ENCODE measurements at regions not wholly inside any gene's neighbourhood (a gene's known extent, or its start where the extent isn't known, plus 50 kb on each side); places are given as distances from the start of the nearest gene placed in this dataset.
"Not testable (repeated sequence)": the region's sequence is repeated elsewhere in the genome, so short reads cannot be mapped to it uniquely, and the experiment has no call there.

GRCh38 chr4:87716371-87717265 is 66.5 kb downstream of the DMP1 start:
- ATAC-seq (peak; percentile 75), DNase-seq (ENCODE audit: low spot score) (no peak)

DNA sequence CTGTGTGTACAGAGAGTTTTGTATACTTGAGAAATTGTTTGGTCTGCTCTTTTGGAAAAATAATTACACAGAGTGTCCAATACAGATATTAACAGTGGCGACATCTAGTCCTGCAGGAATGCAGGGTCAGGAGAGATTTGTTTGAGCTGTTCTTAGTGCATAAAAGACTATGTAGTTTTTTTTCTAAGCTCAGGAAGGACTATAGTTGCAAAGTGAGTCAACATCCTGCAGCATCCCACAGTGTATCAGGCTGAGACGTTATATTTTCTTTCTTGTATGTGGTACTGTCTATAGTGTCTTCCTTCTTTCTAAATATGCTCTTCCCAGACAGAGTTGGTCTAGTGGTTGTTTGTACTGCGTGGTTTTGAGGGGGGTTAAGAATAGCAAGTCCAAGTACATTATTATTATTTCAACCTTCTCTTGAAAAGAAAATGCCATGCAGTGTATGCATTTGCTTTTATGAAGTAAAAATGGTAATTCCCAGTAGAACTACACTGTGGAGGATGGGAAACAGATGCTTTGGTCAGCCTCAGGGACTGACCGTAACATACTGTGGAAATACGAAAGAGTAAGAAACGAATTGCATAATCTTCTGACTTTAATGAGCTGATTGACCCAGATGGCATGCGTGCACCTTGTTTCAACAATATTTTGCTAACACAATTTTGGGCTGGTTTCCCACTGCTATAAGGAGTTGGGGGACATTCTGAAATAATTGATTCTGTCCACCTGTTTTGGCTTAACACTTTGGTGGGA is 67.4 kb downstream of the DMP1 start:
- DNase-seq (ENCODE audit: low spot score) (no peak), ATAC-seq (peak; percentile 20)

GRCh38 chr4:87718217-87718835 is 68.2 kb downstream of the DMP1 start:
- ATAC-seq (no peak), DNase-seq (ENCODE audit: low spot score) (no peak)

- peak; percentile 59 for ATAC-seq
- no peak for DNase-seq (ENCODE audit: low spot score)
These were observed 70.1 kb downstream of the DMP1 start for GRCh38 chr4:87720094-87720691.

GRCh38 chr4:87725287-87725686 is 74.1 kb upstream of the IBSP start:
- DNase-seq (ENCODE audit: low spot score); ATAC-seq: not testable (repeated sequence)

DNA sequence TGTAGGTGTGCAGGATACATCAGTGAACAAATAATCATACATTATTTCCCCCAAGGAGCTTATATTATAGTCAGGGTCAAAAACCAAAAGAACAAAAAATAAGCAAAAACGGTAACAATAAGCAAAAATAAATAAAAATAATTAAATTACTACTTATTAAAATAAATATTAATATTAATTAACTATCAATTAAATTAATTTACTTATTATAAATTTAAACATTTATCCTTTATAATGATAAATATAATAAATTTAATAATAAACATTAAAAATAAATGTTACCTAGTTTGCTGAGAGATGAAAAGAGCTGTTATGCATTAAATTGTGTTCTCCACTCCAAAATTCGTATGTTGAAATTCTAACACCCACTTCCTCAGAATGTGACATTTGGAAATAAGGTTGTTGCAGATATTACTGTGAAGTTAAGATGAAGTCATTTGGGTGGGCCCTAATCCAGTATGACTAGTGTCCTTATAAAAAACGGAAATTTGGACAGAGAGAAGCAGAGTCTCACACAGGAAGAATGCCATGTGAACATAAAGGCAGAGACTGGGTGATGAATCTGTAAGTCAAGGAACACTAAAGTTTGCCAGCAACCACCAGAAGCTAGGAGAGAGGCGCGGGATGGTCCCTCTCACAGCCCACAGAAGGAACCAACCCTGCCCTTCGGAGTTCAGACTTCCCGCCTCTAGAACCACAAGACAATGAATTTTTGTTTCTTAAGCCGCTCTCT is 67.2 kb upstream of the IBSP start:
- ATAC-seq (no peak), DNase-seq (ENCODE audit: low spot score) (no peak)

- DNase-seq (ENCODE audit: low spot score): no peak
- no peak for ATAC-seq
These were observed 65.3 kb upstream of the IBSP start for GRCh38 chr4:87734084-87734483.

DNA sequence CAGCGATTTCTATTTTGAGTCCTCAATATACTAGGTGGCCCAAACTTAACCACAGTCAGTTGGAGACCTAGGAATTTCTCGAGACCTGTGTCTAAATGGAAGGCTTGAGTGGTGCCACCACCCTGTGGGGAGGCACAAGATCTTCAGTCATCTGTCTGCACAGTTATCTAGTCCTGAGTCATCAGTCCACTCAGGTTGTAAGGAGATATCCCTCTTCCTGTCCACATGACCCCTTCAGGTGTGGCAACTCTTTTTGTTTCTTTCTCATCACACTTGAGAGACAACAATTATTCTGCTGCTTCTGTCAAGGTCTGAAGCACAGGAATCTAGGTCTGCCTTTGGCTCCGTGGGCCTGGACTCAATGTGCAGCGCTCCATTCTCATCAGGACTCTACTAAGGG is 64.4 kb upstream of the IBSP start:
- no peak for DNase-seq (ENCODE audit: low spot score)
- no peak for ATAC-seq

GRCh38 chr4:87738483-87738882 is 60.9 kb upstream of the IBSP start:
- no peak for DNase-seq (ENCODE audit: low spot score)
- no peak for ATAC-seq

DNA sequence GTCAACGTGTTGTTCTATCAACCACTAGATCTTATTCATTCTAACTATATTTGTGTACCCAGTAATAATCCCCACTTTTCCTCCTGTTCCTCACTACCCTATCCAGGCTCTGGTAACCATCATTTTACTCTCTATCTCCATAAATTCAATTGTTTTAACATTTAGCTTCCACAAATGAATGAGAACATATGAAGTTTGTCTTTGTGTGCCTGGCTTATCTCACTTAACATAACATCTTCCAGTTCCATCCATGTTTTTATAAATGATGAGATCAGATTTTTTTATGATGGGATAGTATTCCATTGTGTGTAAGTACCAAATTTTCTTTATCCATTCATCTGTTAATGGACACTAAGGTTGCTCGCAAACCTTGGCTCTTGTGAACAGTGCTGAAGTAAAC is 59.9 kb upstream of the IBSP start:
- no peak for DNase-seq (ENCODE audit: low spot score)
- ATAC-seq: no peak

DNA sequence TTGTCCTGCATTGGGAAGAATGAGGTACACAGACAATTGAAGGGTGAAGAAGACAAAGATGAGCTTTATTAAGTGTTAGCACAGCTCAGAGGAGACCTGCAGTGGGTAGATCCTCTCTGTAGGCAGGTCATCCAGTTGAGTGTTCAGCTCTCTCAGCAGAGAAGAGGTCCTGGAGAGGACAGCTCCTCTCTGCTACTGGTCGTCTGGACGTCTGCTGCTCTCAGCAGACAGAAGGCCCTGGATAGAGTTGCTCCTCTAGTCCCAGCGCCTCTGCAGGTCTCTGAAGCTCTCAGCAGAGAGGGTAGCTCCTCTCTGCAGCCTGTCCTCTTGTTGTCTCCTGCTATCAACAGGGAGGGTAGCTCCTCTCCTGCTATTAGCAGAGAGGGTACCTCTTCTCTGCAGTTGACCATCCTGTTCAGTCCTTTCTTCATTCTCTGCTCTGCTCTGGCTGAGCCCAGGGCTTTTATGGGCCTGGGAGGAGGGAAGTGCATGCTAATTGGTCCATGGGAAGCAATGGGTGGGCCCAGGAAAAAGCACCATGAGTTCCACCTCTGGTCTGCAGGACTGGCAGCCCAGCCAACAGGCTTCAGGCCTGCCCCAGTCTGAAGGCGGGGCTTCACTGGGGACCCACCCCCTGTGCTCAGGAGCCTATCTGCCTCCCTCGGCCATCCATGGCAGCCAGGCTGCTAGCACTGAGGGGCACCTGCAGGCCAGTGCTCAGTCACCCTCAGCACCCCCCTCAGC is 54.1 kb upstream of the IBSP start:
- no peak for ATAC-seq
- DNase-seq (ENCODE audit: low spot score): no peak

DNA sequence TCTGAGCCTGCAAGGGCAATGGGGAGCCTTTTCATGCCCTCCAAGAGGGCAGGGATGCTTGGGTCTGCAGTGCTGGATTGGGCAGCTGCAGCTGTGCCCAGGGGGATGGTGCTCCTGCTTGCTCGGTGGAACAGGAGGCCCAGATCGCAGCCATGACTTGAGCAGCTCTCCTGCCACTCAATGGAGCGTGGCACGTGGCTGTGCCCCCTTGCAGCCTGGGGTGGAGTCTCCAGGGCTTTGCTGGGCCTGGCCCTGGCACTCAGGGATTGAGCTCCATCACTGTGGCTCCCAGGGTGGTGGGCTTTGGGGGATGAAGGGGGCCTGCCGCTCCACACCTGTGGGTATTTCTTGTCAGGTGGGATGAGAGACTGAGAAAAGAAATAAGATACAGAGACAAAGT is 53.4 kb upstream of the IBSP start:
- no peak for DNase-seq (ENCODE audit: low spot score)

More for the DNA sequence above, 53.4 kb upstream of the IBSP start:
- ATAC-seq: no peak
